ENCODE measurements at regions not wholly inside any gene's neighbourhood (a gene's known extent, or its start where the extent isn't known, plus 50 kb on each side); places are given as distances from the start of the nearest gene placed in this dataset.

- Histone ChIP-seq H3K4me1 (ENCODE audit: insufficient read depth) (no peaks in the 10 kb centered on the region), H3K36me3 (ENCODE audit: low read depth) (no peaks in the 10 kb centered on the region), H3K9me2 (ENCODE audit: insufficient read depth) (no peaks in the 10 kb centered on the region), H3F3A (ENCODE audit: insufficient read depth) (no peaks in the 10 kb centered on the region), H3K9ac (no peak overlapping the region), H3K79me2 (ENCODE audit: insufficient read depth) (no peaks in the 10 kb centered on the region), H3K9me3 (ENCODE audit: low read depth) (no peaks in the 10 kb centered on the region), H4K20me1 (ENCODE audit: insufficient read depth) (no peaks in the 10 kb centered on the region), H2AFZ (no peak overlapping the region), H3K27ac (no peak overlapping the region), H3K27me3 (replicated peaks; ENCODE audit: insufficient read depth) (no peaks in the 10 kb centered on the region; the same call in 1 of the 2 replicates), H3K4me2 (ENCODE audit: unreplicated experiment) (no peak overlapping the region), H3K4me3 (no peak overlapping the region)
- WGBS, 2 experiments (ENCODE audit: low coverage in 1 of 2, low lambda C conversion rate in 2 of 2, missing lambda C conversion rate in 2 of 2): 69 to 72% methylated on average over 6 of the region's 6 CpGs
- in situ Hi-C loops (cut with MboI): no loop called here
- no peak for DNase-seq
- TF ChIP-seq EZH2 (IDR thresholded peaks at IDR 0.05; ENCODE audit: insufficient read depth, poor library complexity, severe bottlenecking): no peak
- TF ChIP-seq EZH2phosphoT487 (IDR thresholded peaks at IDR 0.05; ENCODE audit: insufficient read depth, low read depth): no peak
These were observed 374.8 kb upstream of the SLCO3A1 start for GRCh38 chr15:91478717-91479191.

- TF ChIP-seq EZH2phosphoT487 (IDR thresholded peaks at IDR 0.05; ENCODE audit: insufficient read depth, low read depth) (no peak), EZH2 (IDR thresholded peaks at IDR 0.05; ENCODE audit: insufficient read depth, poor library complexity, severe bottlenecking) (no peak)
- Histone ChIP-seq H3K79me2 (ENCODE audit: insufficient read depth) (no peaks in the 10 kb centered on the region), H3K4me1 (ENCODE audit: insufficient read depth) (no peaks in the 10 kb centered on the region), H3K9me2 (ENCODE audit: insufficient read depth) (no peaks in the 10 kb centered on the region), H3F3A (ENCODE audit: insufficient read depth) (no peaks in the 10 kb centered on the region), H3K9ac (no peak overlapping the region), H3K27me3 (replicated peaks; ENCODE audit: insufficient read depth) (peaks cover 6% of the 10 kb centered on the region), H3K4me3 (no peak overlapping the region), H2AFZ (no peak overlapping the region), H3K36me3 (ENCODE audit: low read depth) (no peaks in the 10 kb centered on the region), H4K20me1 (ENCODE audit: insufficient read depth) (no peaks in the 10 kb centered on the region), H3K27ac (no peak overlapping the region), H3K4me2 (ENCODE audit: unreplicated experiment) (no peak overlapping the region), H3K9me3 (ENCODE audit: low read depth) (no peaks in the 10 kb centered on the region)
- 56 to 64% methylated on average over 4 of the region's 4 CpGs for WGBS, 2 experiments (ENCODE audit: low coverage in 1 of 2, low lambda C conversion rate in 2 of 2, missing lambda C conversion rate in 2 of 2)
- no peak for DNase-seq
- in situ Hi-C loops (cut with MboI): no loop called here
These were observed 373.1 kb upstream of the SLCO3A1 start for GRCh38 chr15:91480426-91480825.

DNA sequence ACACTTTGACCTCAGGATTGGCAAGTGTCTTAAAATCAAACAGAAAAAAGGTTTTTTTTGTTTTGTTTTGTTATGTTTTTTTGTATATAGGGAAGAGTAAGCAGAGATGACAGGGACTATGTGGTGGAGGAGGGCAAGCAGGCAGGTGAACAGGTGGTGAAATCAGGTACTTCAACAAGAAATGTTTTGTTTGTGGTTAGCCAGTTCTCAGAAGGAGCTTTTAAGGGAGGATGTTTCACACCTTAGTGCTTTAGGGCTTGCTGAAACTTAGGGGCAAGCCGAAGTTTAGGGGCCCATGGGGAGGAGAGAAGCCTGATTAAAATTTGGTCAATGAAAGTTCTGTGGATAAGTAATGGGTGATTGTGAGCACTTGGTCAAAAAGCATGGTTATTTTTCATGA, 370.7 kb upstream of the SLCO3A1 start:
- no peak for DNase-seq
- H3K9me3 ChIP-seq (ENCODE audit: low read depth): no peaks in the 10 kb centered on the region
- H3K36me3 ChIP-seq (ENCODE audit: low read depth): no peaks in the 10 kb centered on the region
- 61 to 65% methylated on average over 1 of the region's 1 CpG for WGBS, 2 experiments (ENCODE audit: low coverage in 1 of 2, low lambda C conversion rate in 2 of 2, missing lambda C conversion rate in 2 of 2)
- peaks cover 10% of the 10 kb centered on the region for H3K27me3 ChIP-seq (replicated peaks; ENCODE audit: insufficient read depth)
- TF ChIP-seq EZH2 (IDR thresholded peaks at IDR 0.05; ENCODE audit: insufficient read depth, poor library complexity, severe bottlenecking): no peak
- TF ChIP-seq EZH2phosphoT487 (IDR thresholded peaks at IDR 0.05; ENCODE audit: insufficient read depth, low read depth): no peak
- no peaks in the 10 kb centered on the region for H3K79me2 ChIP-seq (ENCODE audit: insufficient read depth)
- no peak overlapping the region for H3K4me3 ChIP-seq
- no peaks in the 10 kb centered on the region for H3F3A ChIP-seq (ENCODE audit: insufficient read depth)
- in situ Hi-C loops (cut with MboI): no loop called here
- no peaks in the 10 kb centered on the region for H3K4me1 ChIP-seq (ENCODE audit: insufficient read depth)
- no peak overlapping the region for H3K9ac ChIP-seq
- H3K4me2 ChIP-seq (ENCODE audit: unreplicated experiment): no peak overlapping the region
- H3K27ac ChIP-seq: no peak overlapping the region
- H2AFZ ChIP-seq: no peak overlapping the region
- H3K9me2 ChIP-seq (ENCODE audit: insufficient read depth): no peaks in the 10 kb centered on the region
- H4K20me1 ChIP-seq (ENCODE audit: insufficient read depth): no peaks in the 10 kb centered on the region

DNA sequence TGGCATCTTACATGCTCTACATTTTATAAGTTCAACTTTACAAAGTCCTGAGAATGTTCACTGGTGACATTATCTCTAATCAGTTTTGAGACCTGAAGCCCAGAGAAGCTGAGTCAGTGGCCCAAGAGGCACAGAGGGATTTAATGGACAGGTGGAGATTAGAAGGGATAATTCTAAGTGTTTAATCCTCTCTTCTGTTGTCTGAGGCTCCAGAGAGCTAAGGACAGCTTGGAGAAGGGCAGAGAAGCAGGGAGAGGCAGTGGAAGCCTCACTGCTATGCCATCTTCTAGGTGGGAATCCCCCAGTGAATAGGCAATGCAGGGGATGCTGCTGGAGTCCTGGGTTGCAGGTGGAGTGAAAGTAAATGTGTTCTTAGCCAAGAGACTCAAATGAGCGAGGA, 369.4 kb upstream of the SLCO3A1 start:
- no peak overlapping the region for H3K4me3 ChIP-seq
- TF ChIP-seq EZH2phosphoT487 (IDR thresholded peaks at IDR 0.05; ENCODE audit: insufficient read depth, low read depth): no peak
- no peak for TF ChIP-seq EZH2 (IDR thresholded peaks at IDR 0.05; ENCODE audit: insufficient read depth, poor library complexity, severe bottlenecking)
- H3K36me3 ChIP-seq (ENCODE audit: low read depth): no peaks in the 10 kb centered on the region
- in situ Hi-C loops (cut with MboI): no loop called here
- no peak overlapping the region for H3K9ac ChIP-seq
- H3K9me3 ChIP-seq (ENCODE audit: low read depth): no peaks in the 10 kb centered on the region
- no peaks in the 10 kb centered on the region for H3K9me2 ChIP-seq (ENCODE audit: insufficient read depth)
- peaks cover 10% of the 10 kb centered on the region for H3K27me3 ChIP-seq (replicated peaks; ENCODE audit: insufficient read depth)
- H2AFZ ChIP-seq: no peak overlapping the region
- no peak overlapping the region for H3K4me2 ChIP-seq (ENCODE audit: unreplicated experiment)
- H3F3A ChIP-seq (ENCODE audit: insufficient read depth): no peaks in the 10 kb centered on the region
- no peaks in the 10 kb centered on the region for H3K79me2 ChIP-seq (ENCODE audit: insufficient read depth)
- 41 to 43% methylated on average over 1 of the region's 1 CpG for WGBS, 2 experiments (ENCODE audit: low coverage in 1 of 2, low lambda C conversion rate in 2 of 2, missing lambda C conversion rate in 2 of 2)
- H4K20me1 ChIP-seq (ENCODE audit: insufficient read depth): no peaks in the 10 kb centered on the region
- H3K27ac ChIP-seq: no peak overlapping the region
- DNase-seq: no peak
- H3K4me1 ChIP-seq (ENCODE audit: insufficient read depth): no peaks in the 10 kb centered on the region

GRCh38 chr15:91488452-91488851, 365.1 kb upstream of the SLCO3A1 start:
- in situ Hi-C loops (cut with MboI): no loop called here
- Histone ChIP-seq H4K20me1 (ENCODE audit: insufficient read depth) (no peaks in the 10 kb centered on the region), H3K27me3 (replicated peaks; ENCODE audit: insufficient read depth) (peaks cover 10% of the 10 kb centered on the region), H2AFZ (no peak overlapping the region), H3K9ac (no peak overlapping the region), H3K79me2 (ENCODE audit: insufficient read depth) (no peaks in the 10 kb centered on the region), H3K27ac (no peak overlapping the region), H3K9me2 (ENCODE audit: insufficient read depth) (no peaks in the 10 kb centered on the region), H3K4me1 (ENCODE audit: insufficient read depth) (no peaks in the 10 kb centered on the region), H3K9me3 (ENCODE audit: low read depth) (no peaks in the 10 kb centered on the region), H3K4me3 (no peak overlapping the region), H3K4me2 (ENCODE audit: unreplicated experiment) (no peak overlapping the region), H3K36me3 (ENCODE audit: low read depth) (no peaks in the 10 kb centered on the region), H3F3A (ENCODE audit: insufficient read depth) (no peaks in the 10 kb centered on the region)
- TF ChIP-seq EZH2 (IDR thresholded peaks at IDR 0.05; ENCODE audit: insufficient read depth, poor library complexity, severe bottlenecking) (no peak), EZH2phosphoT487 (IDR thresholded peaks at IDR 0.05; ENCODE audit: insufficient read depth, low read depth) (no peak)
- WGBS, 2 experiments (ENCODE audit: low coverage in 1 of 2, low lambda C conversion rate in 2 of 2, missing lambda C conversion rate in 2 of 2): 59 to 71% methylated on average over 4 of the region's 4 CpGs
- DNase-seq: no peak
